SJSA1 (cell line): ENCODE measurements at regions not wholly inside any gene's neighbourhood (a gene's known extent, or its start where the extent isn't known, plus 50 kb on each side); places are given as distances from the start of the nearest gene placed in this dataset.

Experiments
- DNase-seq, 2 experiments: peaks; one replicate each; pipeline ENCODE4 v3.0.0-alpha.2; 2015 to 2020; ENCODE audit warnings: low spot score in 2 of 2, low read depth in 1 of 2
- H3K27ac ChIP-seq: fragments of 250-450 bp; sonication (Bioruptor Pico); 2 replicates; pipeline ENCODE4 v1.5.1; 2020; ENCODE audit warnings: mild to moderate bottlenecking, moderate library complexity
- H3K27me3 ChIP-seq: fragments of 250-450 bp; sonication (Bioruptor Pico); replicated peaks from 2 replicates; pipeline ENCODE4 v1.5.1; 2020; ENCODE audit warnings: mild to moderate bottlenecking, moderate library complexity
- H3K36me3 ChIP-seq: fragments of 250-450 bp; sonication (Bioruptor Pico); 2 replicates; pipeline ENCODE4 v1.5.1; 2020; ENCODE audit warnings: mild to moderate bottlenecking
- H3K4me1 ChIP-seq: fragments of 250-450 bp; sonication (Bioruptor Pico); replicated peaks from 2 replicates; pipeline ENCODE4 v1.6.1; 2021; ENCODE audit warnings: mild to moderate bottlenecking
- H3K4me3 ChIP-seq: fragments of 250-450 bp; sonication (Bioruptor Pico); 2 replicates; pipeline ENCODE4 v1.5.1; 2020; ENCODE audit warnings: mild to moderate bottlenecking
- H3K9me3 ChIP-seq: fragments of 250-450 bp; sonication (Bioruptor Pico); replicated peaks from 2 replicates; pipeline ENCODE4 v1.5.1; 2020; ENCODE audit warnings: mild to moderate bottlenecking

DNA sequence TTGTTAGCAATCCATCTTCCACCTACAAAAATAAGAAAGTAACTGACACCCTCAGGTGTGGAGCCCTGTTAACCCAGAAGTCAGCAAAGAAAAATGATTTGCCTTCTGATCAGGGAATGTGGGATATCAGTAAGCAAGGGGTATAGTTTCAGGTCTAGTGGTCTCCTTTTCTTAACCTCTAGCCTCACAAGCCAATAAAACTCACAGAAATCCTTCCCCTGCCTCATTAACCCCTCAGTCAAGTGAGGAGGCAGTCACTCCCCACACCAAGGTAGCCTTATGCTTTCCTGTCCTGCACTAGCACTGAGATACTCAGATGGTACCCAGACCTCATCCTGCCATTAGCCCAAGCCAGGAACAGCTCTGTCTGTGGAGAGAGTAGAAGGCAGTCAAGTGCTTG lies 103.4 kb upstream of the VASH1 start:
- H3K27me3 ChIP-seq, result no peaks in the 10 kb centered on the region
- no peak overlapping the region for H3K27ac ChIP-seq
- no peaks in the 10 kb centered on the region for H3K36me3 ChIP-seq
- H3K4me3 ChIP-seq, result no peak overlapping the region
- no peak for DNase-seq
- H3K9me3 ChIP-seq, result no peaks in the 10 kb centered on the region
- H3K4me1 ChIP-seq, result no peaks in the 10 kb centered on the region

DNA sequence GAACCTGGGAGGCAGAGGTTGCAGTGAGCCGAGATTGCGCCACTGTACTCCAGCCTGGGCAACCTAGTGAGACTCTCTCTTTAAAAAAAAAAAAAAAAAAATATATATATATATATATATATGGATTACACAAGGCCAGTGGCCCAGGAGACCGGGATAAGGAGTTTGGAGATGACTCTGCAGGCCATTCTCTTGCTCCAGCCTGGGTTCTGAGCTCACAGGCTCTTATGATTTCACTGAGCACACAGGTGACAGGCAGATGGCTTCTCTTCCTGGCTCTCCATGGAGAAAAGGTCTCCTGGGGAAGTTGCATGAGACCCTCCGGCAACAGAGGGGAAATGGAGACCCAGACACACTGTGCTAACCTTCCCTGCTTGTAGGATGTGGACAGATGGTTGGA lies 98.7 kb upstream of the VASH1 start:
- no peaks in the 10 kb centered on the region for H3K36me3 ChIP-seq
- no peak for DNase-seq
- no peak overlapping the region for H3K4me3 ChIP-seq
- no peaks in the 10 kb centered on the region for H3K4me1 ChIP-seq
- no peaks in the 10 kb centered on the region for H3K27me3 ChIP-seq
- no peak overlapping the region for H3K27ac ChIP-seq
- H3K9me3 ChIP-seq, result no peaks in the 10 kb centered on the region

DNA sequence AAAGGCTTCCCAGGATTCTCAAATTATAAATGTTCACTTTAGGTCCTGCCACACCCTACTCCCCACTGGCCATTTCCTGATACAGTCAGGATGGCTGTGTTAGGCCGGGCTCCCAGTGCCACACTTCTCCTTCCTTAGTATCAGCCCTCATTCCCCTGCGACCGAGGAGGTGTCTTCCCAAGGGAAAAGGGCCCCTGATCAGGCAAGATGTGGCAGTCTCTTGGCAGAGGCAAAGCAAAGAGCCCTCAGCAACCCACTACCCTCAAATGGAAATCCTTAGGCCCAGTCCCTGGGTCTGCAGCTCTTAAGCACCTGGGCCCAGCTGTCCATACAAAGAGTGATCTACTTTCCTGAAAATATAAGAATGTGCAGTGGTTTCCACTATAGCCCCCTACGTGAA lies 96.5 kb upstream of the VASH1 start:
- H3K27me3 ChIP-seq, result no peaks in the 10 kb centered on the region
- H3K36me3 ChIP-seq, result no peaks in the 10 kb centered on the region
- H3K4me3 ChIP-seq, result no peak overlapping the region
- H3K27ac ChIP-seq, result no peak overlapping the region
- no peak for DNase-seq
- H3K4me1 ChIP-seq, result no peaks in the 10 kb centered on the region
- no peaks in the 10 kb centered on the region for H3K9me3 ChIP-seq

DNA sequence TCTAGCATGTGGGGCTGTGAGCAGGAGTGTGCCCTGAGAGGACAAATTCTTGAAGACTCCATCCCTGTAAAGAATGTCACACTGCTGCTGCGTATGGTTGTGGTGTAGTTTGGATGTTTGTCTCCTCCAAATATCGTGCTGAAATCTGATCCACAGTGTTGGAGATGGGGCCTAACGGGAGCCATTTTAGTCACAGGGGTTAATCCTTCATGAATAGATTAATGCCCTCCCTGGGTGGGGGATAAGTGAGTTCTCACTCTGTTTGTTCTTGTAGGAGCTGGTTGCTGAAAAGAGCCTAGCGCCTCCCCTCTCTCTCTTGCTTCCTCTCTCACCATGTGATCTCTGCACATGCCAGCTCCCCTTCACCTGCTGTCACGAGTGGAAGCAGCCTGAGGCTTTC lies 94.5 kb upstream of the VASH1 start:
- 0 out of 2 replicates have a peak, but pooled peaks cover 3% of the 10 kb centered on the region for H3K27me3 ChIP-seq
- H3K27ac ChIP-seq, result no peak overlapping the region
- no peak for DNase-seq
- H3K4me1 ChIP-seq, result no peaks in the 10 kb centered on the region
- no peaks in the 10 kb centered on the region for H3K9me3 ChIP-seq
- no peaks in the 10 kb centered on the region for H3K36me3 ChIP-seq
- no peak overlapping the region for H3K4me3 ChIP-seq

DNA sequence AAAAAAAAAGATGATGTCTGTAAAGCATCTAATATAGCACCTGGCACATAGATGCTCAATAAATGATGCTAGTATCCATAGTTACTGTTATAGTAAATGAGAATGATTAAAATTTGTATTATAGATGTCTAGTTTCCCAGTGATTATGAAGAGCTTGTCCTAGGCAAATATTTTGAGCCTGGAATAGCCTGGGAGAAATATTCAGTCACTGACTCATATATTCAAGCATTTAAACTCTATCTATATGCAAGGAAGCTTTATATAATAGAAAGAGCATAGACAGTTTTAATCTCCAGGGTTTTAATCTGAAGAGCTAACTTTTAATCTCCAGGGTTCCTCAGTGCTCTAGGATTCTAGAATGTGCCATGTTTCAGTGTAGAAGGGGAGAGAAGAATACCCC lies 91.5 kb upstream of the VASH1 start:
- Histone ChIP-seq H3K27me3 (0 out of 2 replicates have a peak, but pooled peaks cover 3% of the 10 kb centered on the region), H3K4me1 (no peaks in the 10 kb centered on the region), H3K4me3 (no peak overlapping the region), H3K9me3 (no peaks in the 10 kb centered on the region), H3K27ac (no peak overlapping the region), H3K36me3 (no peaks in the 10 kb centered on the region)
- no peak for DNase-seq

DNA sequence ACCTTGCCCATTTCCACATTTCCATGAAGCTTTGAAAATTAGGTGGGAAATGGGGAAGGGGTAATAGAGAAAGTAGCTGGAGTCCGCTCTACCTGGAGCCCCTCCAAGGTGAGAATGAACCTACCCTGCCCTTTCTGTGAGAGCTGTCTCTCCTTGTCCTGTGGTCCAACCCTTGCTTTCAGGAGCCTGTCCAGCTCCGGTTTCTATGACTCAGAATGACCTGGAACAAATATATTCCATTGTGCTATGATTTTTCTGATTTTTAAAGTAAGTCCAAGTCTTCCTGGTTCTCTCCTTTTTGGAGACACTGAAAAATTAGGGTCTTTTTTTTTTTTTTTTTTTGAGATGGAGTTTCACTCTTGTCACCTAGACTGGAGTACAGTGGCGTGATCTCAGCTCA lies 89.1 kb upstream of the VASH1 start:
- DNase-seq, result peak in 1 of 2 experiments; percentile 2
- 0 out of 2 replicates have a peak, but pooled peaks cover 3% of the 10 kb centered on the region for H3K27me3 ChIP-seq
- H3K4me1 ChIP-seq, result no peaks in the 10 kb centered on the region
- no peaks in the 10 kb centered on the region for H3K9me3 ChIP-seq
- no peaks in the 10 kb centered on the region for H3K36me3 ChIP-seq
- no peak overlapping the region for H3K27ac ChIP-seq
- no peak overlapping the region for H3K4me3 ChIP-seq

DNA sequence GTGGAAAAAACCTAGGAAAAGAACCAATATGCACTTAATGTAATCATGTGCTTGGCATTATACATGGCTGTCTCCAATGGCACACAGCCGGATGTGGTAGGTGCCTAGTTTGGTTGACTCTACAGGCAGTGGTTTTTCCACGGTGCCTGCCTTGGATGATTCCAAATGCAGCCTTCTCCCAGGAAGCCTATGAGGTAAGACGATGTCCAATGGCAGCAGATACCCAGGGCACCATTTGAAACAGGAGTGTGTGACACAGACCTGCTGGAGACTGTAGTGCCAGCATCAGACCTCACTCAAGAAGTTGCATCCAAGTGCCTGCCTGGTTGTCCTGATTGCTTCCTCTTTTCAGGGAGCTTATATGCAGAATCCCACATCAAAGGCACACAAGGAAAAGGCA lies 88.0 kb upstream of the VASH1 start:
- no peaks in the 10 kb centered on the region for H3K9me3 ChIP-seq
- no peaks in the 10 kb centered on the region for H3K4me1 ChIP-seq
- H3K27ac ChIP-seq, result no peak overlapping the region
- no peak overlapping the region for H3K4me3 ChIP-seq
- 0 out of 2 replicates have a peak, but pooled peaks cover 3% of the 10 kb centered on the region for H3K27me3 ChIP-seq
- no peaks in the 10 kb centered on the region for H3K36me3 ChIP-seq
- DNase-seq, result no peak

DNA sequence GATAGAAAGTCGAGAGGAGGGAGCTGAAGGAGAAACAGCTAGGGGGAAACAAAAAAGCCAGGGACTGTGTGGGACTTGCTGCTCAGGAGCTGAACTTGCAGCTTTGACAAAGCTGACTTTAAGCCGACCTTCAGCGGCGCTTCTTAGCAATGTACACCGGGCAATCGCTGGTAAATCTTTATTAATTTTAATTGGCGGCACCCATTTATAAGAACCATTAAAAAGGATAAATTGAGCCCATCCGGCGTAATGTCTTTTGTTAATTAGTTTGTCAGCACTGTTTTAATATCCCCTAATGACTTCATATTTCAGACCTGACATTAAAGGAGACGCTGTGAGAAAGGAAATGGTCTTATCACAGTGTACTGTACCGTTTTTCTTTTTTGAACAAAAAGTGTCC lies 86.2 kb upstream of the VASH1 start:
- no peaks in the 10 kb centered on the region for H3K4me1 ChIP-seq
- DNase-seq, result peak in 1 of 2 experiments; percentile 3
- H3K27ac ChIP-seq, result no peak overlapping the region
- H3K27me3 ChIP-seq, result 0 out of 2 replicates have a peak, but pooled peaks cover 3% of the 10 kb centered on the region
- H3K9me3 ChIP-seq, result no peaks in the 10 kb centered on the region
- no peak overlapping the region for H3K4me3 ChIP-seq
- H3K36me3 ChIP-seq, result no peaks in the 10 kb centered on the region

DNA sequence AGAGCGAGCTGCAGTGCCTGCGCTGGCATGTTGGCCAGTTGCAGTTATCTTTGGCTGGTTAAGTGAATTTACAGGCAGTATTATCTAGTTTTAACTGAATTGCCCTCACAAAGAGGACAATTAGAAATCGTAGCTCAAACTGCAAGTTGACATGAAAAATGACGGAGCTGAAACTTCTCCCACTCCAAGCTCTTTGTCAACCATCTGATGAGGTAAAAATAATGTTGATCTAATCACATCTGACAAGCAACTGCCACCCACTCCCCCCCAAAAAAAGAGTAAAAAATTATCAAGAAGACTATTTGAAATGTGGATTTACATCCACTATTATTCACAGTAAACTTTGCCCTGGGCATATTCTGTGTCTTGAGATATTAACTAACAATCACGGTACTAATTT lies 84.7 kb upstream of the VASH1 start:
- DNase-seq, result no peak
- Histone ChIP-seq H3K27ac (no peak overlapping the region), H3K4me3 (no peak overlapping the region), H3K4me1 (no peaks in the 10 kb centered on the region), H3K27me3 (no peaks in the 10 kb centered on the region), H3K36me3 (no peaks in the 10 kb centered on the region), H3K9me3 (no peaks in the 10 kb centered on the region)

DNA sequence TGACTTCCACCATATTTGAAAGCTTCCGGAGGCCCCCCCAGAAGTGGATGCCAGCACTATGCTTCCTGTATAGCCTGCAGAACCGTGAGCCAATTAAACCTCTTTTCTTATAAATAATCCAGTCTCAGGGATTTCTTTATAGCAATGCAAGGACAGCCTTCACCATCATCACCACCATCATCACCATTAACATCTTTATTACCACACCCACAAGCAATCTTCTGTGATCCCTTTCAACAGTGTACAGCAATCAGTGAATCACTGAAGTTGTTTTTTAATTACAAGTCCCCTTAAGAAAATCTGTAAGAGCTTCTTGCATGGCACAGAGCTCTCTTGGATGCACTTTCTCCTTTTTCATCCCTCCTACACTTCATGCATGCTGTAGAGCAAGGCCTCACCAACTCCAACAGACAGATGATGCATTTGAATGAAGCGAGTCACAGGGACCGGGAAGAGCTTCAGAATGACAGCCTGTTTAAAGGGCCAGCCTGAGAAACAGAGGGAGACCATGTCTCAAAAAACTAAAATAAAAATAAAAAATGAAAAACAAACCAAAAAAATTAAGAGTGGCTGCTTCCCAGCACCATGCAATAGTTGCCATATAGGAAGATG lies 83.6 kb upstream of the VASH1 start:
- no peaks in the 10 kb centered on the region for H3K4me1 ChIP-seq
- no peak for DNase-seq
- no peak overlapping the region for H3K27ac ChIP-seq
- H3K27me3 ChIP-seq, result no peaks in the 10 kb centered on the region
- no peaks in the 10 kb centered on the region for H3K36me3 ChIP-seq
- H3K9me3 ChIP-seq, result no peaks in the 10 kb centered on the region
- no peak overlapping the region for H3K4me3 ChIP-seq

DNA sequence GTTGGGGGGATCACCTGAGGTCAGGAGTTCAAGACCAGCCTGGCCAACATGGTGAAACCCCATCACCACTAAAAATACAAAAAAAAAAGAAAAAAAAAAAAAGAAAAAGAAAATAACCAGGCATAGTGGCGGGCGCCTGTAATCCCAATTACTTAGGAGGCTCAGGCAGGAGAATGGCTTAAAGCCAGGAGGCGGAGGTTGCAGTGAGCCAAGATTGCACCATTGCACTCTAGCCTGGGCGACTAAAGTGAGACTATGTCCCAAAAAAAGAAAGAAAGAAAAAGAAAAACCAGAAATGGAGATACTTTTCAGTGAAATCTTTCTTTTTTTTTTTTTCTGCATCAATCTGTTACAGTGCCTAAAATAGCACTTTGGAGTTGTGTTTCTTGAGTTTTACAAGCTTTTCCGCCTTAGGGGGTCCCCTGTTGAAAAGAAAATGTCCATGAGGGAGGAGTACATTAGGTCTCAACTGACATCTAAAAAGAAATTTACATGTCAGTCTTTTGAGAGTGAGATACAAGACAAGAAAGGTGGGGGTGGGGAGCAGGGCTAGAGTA lies 82.9 kb upstream of the VASH1 start:
- H3K4me3 ChIP-seq, result no peak overlapping the region
- no peaks in the 10 kb centered on the region for H3K4me1 ChIP-seq
- DNase-seq, result no peak
- no peaks in the 10 kb centered on the region; the same call in 1 of the 2 replicates for H3K9me3 ChIP-seq
- H3K27me3 ChIP-seq, result no peaks in the 10 kb centered on the region
- no peak overlapping the region for H3K27ac ChIP-seq
- H3K36me3 ChIP-seq, result no peaks in the 10 kb centered on the region

DNA sequence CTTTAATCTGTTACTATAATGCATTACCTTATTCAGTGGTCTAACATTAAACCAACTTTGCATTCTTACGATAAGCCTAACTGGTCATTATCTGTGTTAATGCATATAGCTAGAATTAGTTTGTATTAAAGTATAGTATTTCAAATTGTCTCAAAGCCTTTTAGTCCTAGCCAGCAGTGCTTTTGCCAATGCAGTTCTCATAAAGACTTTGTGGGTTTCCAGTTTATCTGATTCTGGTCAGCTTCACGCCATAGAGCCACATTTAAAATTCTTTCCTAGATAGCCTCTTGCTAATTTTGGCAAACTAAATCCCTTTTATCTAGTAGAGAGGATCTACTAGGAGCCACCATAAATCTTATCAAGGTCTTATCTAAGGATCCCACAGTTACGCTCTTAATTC lies 78.9 kb upstream of the VASH1 start:
- H3K27ac ChIP-seq, result no peak overlapping the region
- H3K27me3 ChIP-seq, result no peaks in the 10 kb centered on the region
- H3K36me3 ChIP-seq, result no peaks in the 10 kb centered on the region
- H3K4me1 ChIP-seq, result no peaks in the 10 kb centered on the region
- no peaks in the 10 kb centered on the region; the same call in 1 of the 2 replicates for H3K9me3 ChIP-seq
- DNase-seq, result no peak
- no peak overlapping the region for H3K4me3 ChIP-seq

DNA sequence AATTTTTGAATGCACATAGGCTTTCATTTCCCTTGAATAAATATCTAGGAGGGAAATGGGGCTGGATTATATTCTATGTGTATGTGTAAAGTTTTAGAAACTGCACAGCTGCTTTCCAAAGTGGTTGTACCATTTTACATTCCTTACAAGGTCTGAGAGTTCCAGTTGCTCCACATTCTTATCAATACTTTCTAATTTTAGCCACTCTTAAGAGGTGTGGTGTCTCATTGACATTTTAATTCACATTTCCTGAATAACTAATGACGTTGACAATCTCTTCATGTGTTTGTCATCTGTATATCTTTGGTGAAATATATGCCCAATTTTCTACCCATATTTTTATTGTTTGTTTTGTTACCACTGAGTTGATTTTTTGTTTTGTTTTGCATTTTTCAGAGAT lies 74.6 kb upstream of the VASH1 start:
- no peak overlapping the region for H3K4me3 ChIP-seq
- no peaks in the 10 kb centered on the region for H3K36me3 ChIP-seq
- H3K4me1 ChIP-seq, result no peaks in the 10 kb centered on the region
- H3K27me3 ChIP-seq, result no peaks in the 10 kb centered on the region
- DNase-seq, result no peak
- H3K9me3 ChIP-seq, result no peaks in the 10 kb centered on the region; the same call in 1 of the 2 replicates
- no peak overlapping the region for H3K27ac ChIP-seq

DNA sequence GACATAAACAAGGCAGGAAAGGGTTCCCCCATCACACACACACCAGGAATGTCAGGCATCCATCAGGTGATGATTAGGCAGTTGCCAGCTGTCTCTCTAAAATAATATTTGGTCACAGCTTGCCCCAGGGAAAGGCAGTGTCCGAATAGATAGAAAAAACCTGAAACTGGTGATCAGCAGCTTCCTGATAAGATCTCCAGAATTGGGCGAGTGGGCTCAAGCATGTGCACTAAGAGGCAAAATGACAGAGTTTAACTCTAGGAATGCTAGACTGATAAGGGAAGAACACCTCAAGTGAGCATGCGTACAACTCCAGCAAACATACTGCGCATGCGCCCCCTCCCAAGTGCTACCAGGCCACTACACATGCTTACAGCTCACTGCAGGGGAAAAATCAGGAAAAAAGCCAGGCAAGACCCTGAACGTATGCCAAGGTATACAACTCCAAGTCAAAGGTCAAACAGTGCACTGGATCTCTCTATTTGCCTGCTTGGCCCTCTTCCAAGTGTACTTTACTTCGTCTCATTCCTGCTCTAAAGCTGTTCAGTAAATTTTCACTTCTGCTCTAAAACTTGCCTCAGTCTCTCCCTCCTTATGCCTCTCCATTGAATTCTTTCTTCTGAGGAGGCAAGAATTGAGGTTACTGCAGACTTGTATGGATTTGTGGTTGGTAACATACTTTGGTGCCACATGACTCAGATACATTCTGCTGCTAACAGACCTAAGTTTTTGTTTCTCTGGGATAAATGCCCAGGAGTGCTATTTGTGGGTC lies 73.5 kb upstream of the VASH1 start:
- Histone ChIP-seq H3K9me3 (no peaks in the 10 kb centered on the region; the same call in 1 of the 2 replicates), H3K27ac (no peak overlapping the region), H3K4me1 (no peaks in the 10 kb centered on the region), H3K27me3 (no peaks in the 10 kb centered on the region), H3K4me3 (no peak overlapping the region), H3K36me3 (no peaks in the 10 kb centered on the region)
- no peak for DNase-seq
